ENCODE measurements at regions not wholly inside any gene's neighbourhood (a gene's known extent, or its start where the extent isn't known, plus 50 kb on each side); places are given as distances from the start of the nearest gene placed in this dataset.

DNA sequence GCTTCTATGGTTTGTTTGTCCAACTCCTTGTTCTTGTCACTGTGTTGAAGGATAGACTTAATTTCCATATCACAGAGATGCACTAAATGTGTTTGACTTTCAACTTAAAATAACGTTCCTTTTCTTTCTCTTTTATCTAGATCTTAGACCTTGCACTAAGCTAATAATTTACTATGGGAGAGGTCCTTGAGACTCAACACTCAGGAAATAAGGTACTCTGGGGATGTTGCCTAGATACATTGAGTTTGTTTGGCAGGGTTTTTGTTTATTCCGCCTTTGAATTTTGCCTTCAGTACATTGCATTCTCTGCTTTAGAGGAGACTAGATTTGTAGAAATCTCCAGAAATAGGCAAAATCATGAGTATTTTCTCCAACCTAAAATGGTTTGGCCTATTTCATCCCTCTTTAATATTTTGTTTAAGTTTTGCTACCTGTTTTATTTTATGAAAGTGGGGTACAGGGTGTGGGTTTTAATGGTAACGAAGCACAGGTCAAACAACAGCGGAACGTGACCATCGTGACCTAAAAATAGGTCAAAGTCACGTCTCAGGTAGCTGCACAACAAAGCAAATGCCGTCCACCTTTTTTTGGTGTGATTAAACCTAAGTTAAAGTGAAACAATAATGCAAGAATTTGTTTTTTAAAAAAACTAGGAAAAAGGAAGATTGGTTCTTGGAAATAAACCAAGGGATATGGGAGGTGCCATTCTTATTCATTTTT lies 115.3 kb upstream of the CPSF6 start:
- no peak for TF ChIP-seq EZH2 (IDR thresholded peaks at IDR 0.05; ENCODE audit: insufficient read depth, low read length)
- TF ChIP-seq, protein P1, sequence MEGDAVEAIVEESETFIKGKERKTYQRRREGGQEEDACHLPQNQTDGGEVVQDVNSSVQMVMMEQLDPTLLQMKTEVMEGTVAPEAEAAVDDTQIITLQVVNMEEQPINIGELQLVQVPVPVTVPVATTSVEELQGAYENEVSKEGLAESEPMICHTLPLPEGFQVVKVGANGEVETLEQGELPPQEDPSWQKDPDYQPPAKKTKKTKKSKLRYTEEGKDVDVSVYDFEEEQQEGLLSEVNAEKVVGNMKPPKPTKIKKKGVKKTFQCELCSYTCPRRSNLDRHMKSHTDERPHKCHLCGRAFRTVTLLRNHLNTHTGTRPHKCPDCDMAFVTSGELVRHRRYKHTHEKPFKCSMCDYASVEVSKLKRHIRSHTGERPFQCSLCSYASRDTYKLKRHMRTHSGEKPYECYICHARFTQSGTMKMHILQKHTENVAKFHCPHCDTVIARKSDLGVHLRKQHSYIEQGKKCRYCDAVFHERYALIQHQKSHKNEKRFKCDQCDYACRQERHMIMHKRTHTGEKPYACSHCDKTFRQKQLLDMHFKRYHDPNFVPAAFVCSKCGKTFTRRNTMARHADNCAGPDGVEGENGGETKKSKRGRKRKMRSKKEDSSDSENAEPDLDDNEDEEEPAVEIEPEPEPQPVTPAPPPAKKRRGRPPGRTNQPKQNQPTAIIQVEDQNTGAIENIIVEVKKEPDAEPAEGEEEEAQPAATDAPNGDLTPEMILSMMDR (IDR thresholded peaks at IDR 0.05; ENCODE audit: insufficient read depth, low read depth, low read length), result no peak
